ENCODE measurements at regions not wholly inside any gene's neighbourhood (a gene's known extent, or its start where the extent isn't known, plus 50 kb on each side); places are given as distances from the start of the nearest gene placed in this dataset.
"Not testable (repeated sequence)": the region's sequence is repeated elsewhere in the genome, so short reads cannot be mapped to it uniquely, and the experiment has no call there.

GRCh38 chr4:165548702-165549101 lies 169.9 kb downstream of the CPE start:
- no peak for DNase-seq (ENCODE audit: low read depth)

- no peak for DNase-seq (ENCODE audit: low read depth)
Observed at GRCh38 chr4:165553221-165553810, 174.5 kb downstream of the CPE start.

DNA sequence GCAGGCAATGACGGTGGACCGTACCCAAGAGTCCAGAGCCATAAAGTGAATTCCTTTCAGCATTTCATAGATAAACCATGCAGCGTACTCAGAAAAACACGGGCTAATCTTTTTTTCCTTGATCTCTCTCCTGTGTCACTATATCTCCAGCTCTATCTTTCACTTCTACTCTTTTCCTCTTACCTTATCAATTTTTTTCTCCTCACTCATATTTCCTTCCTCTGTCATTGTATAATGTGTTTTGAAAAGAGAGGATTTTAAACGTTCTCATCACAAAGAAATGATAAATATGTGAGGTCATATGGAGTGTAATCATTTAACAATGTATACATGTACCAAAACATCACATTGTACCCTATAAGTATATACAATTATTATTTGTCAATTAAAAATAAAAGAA lies 176.5 kb downstream of the CPE start:
- no peak for DNase-seq (ENCODE audit: low read depth)

- no peak for DNase-seq (ENCODE audit: low read depth)
Observed at GRCh38 chr4:165556383-165556782, 177.6 kb downstream of the CPE start.

DNA sequence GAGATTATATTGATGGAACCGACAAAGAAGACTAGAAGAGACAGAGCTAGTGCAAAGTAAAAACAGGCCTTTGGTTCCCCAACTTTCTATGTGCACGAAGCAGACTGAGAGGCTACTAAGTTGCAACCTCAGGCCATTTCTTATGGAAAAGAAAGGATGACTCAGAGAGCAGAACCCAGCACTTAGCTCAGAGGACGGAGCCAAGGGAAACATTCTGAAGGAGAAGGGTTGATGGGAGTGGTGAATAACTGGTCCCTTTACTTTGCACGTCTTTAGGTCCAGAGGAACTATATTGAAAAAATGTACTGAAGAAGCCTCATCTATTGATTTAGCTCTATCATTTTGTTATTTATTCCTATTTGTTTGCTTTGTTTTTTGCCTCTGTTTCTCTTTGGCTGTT lies 182.1 kb downstream of the CPE start:
- no peak for DNase-seq (ENCODE audit: low read depth)

DNA sequence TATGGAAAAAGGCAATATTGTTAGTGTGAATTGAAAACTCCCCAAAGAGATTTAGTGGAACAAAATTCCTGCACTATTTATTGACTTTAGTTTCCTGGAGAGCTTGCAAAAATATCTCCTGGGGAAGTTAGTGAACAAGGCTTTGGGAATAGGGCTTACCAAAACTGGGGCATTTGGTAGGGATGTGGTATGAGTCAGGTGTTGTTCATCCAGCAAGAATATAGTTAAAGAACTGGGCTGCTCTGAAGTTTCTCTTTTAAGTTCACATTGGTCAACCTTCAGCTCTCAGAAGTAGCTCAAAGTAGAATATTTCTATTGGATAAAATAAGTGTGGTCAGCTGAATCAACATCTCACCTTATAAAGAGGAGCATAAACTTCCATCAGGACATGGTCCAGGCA lies 185.0 kb downstream of the CPE start:
- DNase-seq (ENCODE audit: low read depth), result no peak

GRCh38 chr4:165569031-165569430 lies 190.2 kb downstream of the CPE start:
- DNase-seq (ENCODE audit: low read depth), result no peak

DNA sequence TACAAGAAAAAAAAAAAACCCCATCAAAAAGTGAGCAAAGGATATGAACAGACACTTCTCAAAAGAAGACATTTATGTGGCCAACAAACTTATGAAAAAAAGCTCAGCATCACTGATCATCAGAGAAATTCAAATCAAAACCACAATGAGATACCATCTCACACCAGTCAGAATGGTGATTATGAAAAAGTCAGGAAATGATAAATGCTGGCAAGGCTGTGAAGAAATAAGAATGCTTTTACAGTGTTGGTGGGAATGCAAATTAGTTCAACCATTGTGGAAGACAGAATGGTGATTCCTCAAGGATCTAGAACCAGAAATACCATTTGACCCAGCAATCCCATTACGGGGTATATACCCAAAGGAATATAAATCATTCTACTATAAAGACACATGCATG lies 192.7 kb downstream of the CPE start:
- DNase-seq (ENCODE audit: low read depth), result not testable (repeated sequence)

GRCh38 chr4:165580351-165580905 lies 201.6 kb downstream of the CPE start:
- DNase-seq (ENCODE audit: low read depth), result peak; percentile 29

- DNase-seq (ENCODE audit: low read depth), result no peak
Observed at GRCh38 chr4:165583341-165583740, 204.5 kb downstream of the CPE start.

GRCh38 chr4:165584916-165585315 lies 206.1 kb downstream of the CPE start:
- DNase-seq (ENCODE audit: low read depth), result no peak

DNA sequence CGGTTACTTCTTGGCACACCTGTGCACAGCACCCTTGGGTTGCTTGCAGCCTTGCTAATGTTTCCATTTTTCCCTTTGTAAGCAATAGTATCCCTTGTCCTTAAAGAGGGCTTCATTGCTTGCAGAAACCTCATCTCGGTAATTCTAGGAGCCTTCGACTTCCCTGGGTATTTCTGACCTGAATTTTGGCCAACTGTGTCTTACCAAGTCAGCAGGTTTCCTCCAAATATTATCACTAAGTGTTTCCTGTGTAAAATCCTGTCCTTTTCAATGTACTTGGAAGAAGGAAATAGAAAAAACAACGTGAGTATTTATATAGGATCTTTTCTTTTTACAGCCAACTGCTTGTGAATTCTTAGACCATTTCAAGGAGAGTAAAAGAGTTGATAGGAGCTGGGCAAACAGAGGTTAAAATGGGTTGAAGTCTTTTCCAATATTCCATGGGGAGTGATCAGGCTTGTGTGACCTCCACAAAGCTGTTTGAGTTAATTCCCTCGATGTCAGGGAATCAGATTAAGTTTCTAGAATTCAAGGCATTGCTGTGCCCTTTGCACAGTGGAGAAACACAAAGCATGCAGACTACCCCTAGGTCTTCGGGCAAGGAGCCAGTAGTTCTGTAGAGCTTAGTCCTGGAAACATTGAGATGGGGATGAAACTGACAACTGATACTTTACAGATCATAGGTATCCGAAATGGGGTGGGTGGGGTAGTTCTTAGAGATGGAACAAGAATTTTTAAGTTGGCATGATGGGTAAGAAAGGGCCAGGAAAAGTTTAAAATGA lies 209.9 kb downstream of the CPE start:
- no peak for DNase-seq (ENCODE audit: low read depth)

- DNase-seq (ENCODE audit: low read depth), result no peak
Observed at GRCh38 chr4:165592386-165592785, 213.6 kb downstream of the CPE start.

- DNase-seq (ENCODE audit: low read depth), result no peak
Observed at GRCh38 chr4:165597581-165598480, 219.0 kb downstream of the CPE start.

- no peak for DNase-seq (ENCODE audit: low read depth)
Observed at GRCh38 chr4:165600959-165601683, 222.3 kb downstream of the CPE start.

GRCh38 chr4:165602621-165603020 lies 223.8 kb downstream of the CPE start:
- DNase-seq (ENCODE audit: low read depth), result no peak

DNA sequence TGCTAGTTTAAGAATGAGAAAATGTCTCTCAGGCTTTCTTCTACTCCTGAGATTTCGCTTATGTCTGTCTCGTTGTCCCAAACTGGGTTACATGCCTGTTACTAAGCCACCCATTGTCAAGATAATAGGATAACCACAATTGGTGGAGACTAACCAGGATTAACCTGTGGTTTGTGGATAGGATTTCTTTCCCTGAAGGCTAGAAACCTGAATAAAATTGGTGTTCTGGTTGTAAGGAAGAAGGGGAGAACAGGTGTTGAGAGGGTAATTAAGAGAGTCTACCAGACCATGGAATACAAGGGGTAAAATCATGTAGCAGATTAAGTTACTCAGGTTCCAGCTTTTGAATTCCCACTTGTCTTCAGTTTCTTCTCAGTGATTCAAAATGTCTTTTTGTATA lies 225.4 kb downstream of the CPE start:
- no peak for DNase-seq (ENCODE audit: low read depth)

- no peak for DNase-seq (ENCODE audit: low read depth)
Observed at GRCh38 chr4:165605811-165606210, 227.0 kb downstream of the CPE start.

DNA sequence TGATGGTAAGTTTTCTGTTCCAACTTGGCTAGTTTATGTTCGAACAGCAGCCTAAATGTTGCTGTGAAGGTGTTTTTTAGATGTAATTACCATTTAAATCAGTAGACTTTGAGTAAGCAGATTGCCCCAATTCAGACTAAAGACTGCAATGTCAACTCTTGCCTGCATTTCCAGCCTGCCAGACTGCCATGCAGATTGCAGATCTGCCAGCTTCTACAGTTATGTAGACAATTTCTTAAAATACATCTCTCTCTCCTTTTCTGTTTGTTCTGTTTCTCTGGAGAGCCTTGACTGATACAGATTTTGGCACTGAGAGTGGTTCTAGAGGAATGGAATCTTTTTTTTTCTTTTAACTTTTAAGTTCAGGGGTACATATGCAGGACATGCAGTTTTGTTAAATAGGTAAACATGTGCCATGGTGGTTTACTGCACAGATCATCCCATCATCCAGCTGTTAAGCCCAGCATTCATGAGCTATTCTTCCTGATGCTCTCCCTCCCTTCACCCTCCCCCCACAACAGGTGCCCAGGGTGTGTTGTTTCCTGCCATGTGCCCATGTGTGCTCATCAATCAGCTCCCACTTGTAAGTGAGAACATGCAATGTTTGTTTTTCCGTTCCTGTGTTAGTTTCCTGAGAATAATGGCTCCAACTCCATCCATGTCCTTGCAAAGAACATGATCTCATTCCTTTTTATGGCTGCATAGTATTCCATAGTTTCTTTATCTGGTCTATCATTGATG lies 227.8 kb downstream of the CPE start:
- DNase-seq (ENCODE audit: low read depth), result no peak

DNA sequence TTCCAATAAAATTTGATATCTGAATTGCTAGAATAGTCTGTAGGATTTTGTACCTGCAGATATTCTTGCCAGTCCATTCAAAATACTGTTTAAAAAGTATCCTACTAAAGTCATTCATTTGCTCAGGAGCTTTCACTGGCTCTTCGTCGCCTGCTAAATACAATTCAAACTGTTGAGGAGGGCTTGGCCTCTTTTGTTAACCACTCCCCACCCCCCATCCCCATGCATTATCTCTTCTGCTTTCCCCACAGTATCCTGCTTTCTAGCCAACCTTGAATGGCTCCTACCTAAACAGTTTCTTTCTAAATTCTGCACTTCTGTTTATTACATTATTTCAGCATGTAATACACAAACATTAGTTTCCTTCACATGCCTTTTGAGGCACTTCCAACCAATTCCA lies 230.8 kb downstream of the CPE start:
- no peak for DNase-seq (ENCODE audit: low read depth)

All from fibroblast of the conjunctiva (primary cell).